WERI-Rb-1 (cell line): ENCODE measurements at regions not wholly inside any gene's neighbourhood (a gene's known extent, or its start where the extent isn't known, plus 50 kb on each side); places are given as distances from the start of the nearest gene placed in this dataset.

ENCODE experiments used
- DNase-seq: peaks from one replicate; pipeline ENCODE4 v3.0.0-alpha.2; 2020
- H3K27ac ChIP-seq: fragments of 250-450 bp; sonication (Bioruptor Pico); 2 replicates; pipeline ENCODE4 v1.5.1; 2020; ENCODE audit warnings: mild to moderate bottlenecking, moderate library complexity
- H3K27me3 ChIP-seq: fragments of 250-450 bp; sonication (Bioruptor Pico); 2 replicates; pipeline ENCODE4 v1.5.1; 2021; ENCODE audit warnings: mild to moderate bottlenecking, low read depth, moderate library complexity; ENCODE audit not compliant: insufficient read depth, severe bottlenecking
- H3K36me3 ChIP-seq: fragments of 250-450 bp; sonication (Bioruptor Pico); 2 replicates; pipeline ENCODE4 v1.5.1; 2020; ENCODE audit warnings: mild to moderate bottlenecking, moderate library complexity
- H3K4me3 ChIP-seq: 2 replicates; pipeline ENCODE4 v1.5.1; 2011; ENCODE audit warnings: low read depth, mild to moderate bottlenecking, control low read depth, low read length
- H3K9me3 ChIP-seq: fragments of 250-450 bp; sonication (Bioruptor Pico); 2 replicates; pipeline ENCODE4 v1.5.1; 2021; ENCODE audit warnings: mild to moderate bottlenecking, moderate library complexity; ENCODE audit not compliant: severe bottlenecking
- TF ChIP-seq, protein P1 (sequence below): IDR thresholded peaks from 2 replicates; pipeline ENCODE4 v1.5.1; 2011; ENCODE audit warnings: low read depth, mild to moderate bottlenecking, control low read depth, inconsistent platforms, low read length

DNA sequence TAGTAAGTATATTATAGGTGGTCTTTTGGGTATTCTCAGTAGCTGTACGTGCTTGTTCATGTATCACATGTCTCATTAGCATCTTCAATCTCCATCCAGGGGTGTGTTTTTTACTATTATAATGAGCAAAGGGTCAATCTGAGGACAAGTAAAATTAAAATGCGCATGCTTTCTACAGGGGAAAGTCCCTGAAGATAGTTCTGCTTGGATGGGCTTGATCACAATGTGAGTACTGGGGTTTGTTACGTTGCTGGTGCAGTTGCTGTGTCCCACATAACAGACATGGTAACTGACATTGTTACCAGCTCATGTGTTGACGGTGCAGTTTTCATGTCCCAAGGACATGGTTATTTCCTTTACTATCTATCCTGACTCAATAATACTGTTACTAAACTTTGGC, 65.9 kb downstream of the UCHL1 start:
- no peak overlapping the region for H3K27ac ChIP-seq
- peaks cover 2% of the 10 kb centered on the region for H3K9me3 ChIP-seq
- no peak for DNase-seq
- TF ChIP-seq, protein P1, sequence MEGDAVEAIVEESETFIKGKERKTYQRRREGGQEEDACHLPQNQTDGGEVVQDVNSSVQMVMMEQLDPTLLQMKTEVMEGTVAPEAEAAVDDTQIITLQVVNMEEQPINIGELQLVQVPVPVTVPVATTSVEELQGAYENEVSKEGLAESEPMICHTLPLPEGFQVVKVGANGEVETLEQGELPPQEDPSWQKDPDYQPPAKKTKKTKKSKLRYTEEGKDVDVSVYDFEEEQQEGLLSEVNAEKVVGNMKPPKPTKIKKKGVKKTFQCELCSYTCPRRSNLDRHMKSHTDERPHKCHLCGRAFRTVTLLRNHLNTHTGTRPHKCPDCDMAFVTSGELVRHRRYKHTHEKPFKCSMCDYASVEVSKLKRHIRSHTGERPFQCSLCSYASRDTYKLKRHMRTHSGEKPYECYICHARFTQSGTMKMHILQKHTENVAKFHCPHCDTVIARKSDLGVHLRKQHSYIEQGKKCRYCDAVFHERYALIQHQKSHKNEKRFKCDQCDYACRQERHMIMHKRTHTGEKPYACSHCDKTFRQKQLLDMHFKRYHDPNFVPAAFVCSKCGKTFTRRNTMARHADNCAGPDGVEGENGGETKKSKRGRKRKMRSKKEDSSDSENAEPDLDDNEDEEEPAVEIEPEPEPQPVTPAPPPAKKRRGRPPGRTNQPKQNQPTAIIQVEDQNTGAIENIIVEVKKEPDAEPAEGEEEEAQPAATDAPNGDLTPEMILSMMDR, result no peak
- H3K4me3 ChIP-seq, result no peak overlapping the region
- H3K36me3 ChIP-seq, result no peaks in the 10 kb centered on the region
- H3K27me3 ChIP-seq, result no peaks in the 10 kb centered on the region

DNA sequence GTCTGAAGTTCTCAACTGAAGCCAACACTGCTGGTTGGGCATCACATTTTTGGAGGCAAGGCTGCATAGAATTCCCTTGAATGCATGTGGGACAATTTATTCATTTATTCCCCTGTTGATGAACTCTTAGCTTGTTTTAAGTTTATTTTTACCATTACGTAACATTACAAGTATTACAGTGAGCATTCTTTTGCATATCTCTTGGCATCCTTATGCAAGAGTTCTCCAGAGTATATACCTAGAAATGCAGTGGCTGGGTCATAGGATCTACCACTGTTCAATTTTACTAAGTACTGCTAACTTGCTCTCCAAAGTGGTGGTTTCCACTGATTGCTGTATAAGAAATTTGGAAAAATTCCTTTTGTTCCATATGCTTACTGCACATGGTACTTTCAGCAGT, 66.5 kb downstream of the UCHL1 start:
- TF ChIP-seq, protein P1, result no peak
- H3K27me3 ChIP-seq, result no peaks in the 10 kb centered on the region
- DNase-seq, result no peak

DNA sequence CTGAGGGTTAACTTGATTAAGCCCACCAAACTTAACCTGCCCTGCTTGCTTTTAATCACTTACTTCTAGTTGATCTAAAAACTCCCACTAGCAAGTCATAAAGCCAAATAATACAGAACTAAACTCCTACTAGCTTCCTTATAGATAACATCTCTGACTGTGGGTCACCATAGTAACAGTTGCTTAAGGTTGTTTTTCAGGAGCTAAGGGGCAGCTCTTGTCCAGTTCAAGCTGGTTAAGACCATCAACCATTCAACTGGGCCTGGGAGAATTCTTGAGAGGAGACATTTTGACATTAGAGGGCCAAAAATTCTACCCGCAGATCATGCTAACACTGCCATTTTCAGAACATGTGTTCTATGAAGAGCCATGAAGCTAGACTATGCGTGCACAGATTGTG, 67.0 kb downstream of the UCHL1 start:
- TF ChIP-seq, protein P1, result no peak

More for the DNA sequence above, 66.5 kb downstream of the UCHL1 start:
- H3K4me3 ChIP-seq, result no peak overlapping the region
- no peak overlapping the region for H3K27ac ChIP-seq
- peaks cover 2% of the 10 kb centered on the region for H3K9me3 ChIP-seq
- H3K36me3 ChIP-seq, result no peaks in the 10 kb centered on the region

DNA sequence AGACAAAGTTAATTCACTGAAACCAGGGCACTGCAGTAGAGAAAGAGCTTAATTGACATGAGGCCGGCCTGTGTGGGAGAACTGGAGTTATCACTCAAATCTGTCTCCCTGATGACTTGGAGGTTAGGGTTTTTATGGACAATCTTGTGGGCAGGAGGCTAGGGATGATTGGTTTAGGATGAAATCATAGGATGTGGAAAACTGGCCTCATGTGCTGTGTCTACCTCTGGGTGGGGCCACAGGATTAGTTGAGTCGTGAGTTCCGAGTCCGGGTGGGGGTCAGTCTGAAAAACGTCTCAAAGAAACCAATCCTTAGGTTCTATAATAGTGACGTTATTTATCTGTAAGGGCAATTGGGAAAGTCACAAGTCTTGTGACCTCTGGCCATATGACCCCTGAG, 68.1 kb downstream of the UCHL1 start:
- Histone ChIP-seq H3K27ac (no peak overlapping the region), H3K36me3 (no peaks in the 10 kb centered on the region), H3K27me3 (no peaks in the 10 kb centered on the region), H3K9me3 (peaks cover 2% of the 10 kb centered on the region), H3K4me3 (no peak overlapping the region)
- TF ChIP-seq, protein P1, result no peak
- no peak for DNase-seq

More for the DNA sequence above, 67.0 kb downstream of the UCHL1 start:
- Histone ChIP-seq H3K4me3 (no peak overlapping the region), H3K9me3 (peaks cover 2% of the 10 kb centered on the region), H3K27ac (no peak overlapping the region), H3K36me3 (no peaks in the 10 kb centered on the region), H3K27me3 (no peaks in the 10 kb centered on the region)
- no peak for DNase-seq

DNA sequence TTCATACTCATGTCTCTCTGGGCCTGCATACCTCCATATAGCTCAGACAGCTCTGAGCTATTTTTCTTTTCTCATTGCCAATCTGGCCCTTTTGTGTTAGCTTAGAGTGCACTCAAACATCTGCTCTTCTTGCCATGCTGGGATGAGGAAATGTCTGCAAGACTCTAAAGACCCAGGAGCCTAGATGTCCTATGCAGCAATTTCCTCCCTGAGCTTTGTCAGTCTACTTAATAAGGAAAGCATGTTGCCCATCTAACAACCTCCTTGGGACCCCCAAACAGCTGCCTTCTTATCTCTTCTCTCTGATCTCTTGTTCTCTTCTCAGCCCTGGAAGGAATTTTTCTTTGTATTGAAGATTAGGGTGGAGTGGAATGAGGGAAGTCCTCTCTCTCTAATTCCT, 69.2 kb downstream of the UCHL1 start:
- no peak overlapping the region for H3K27ac ChIP-seq
- no peak for DNase-seq
- H3K36me3 ChIP-seq, result no peaks in the 10 kb centered on the region
- H3K27me3 ChIP-seq, result no peaks in the 10 kb centered on the region
- H3K4me3 ChIP-seq, result no peak overlapping the region
- TF ChIP-seq, protein P1, result no peak
- H3K9me3 ChIP-seq, result peaks cover 2% of the 10 kb centered on the region

DNA sequence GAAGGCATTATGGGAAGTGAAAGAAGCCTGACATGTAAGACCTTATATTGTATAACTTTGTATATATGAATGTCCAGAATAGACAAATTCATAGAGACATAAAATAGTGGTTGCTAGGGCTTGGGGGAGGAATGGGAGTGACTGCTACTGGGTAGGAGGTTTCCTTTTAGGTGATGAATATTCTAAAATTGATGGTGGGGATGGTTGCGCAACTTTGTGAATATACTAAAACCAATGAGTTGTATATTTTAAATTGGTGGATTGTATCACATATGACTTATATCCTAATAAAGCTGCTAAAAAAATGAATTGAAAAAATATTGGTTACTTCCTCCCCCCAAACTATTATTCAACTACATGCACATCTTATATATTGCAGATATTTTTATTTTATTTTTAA, 70.0 kb downstream of the UCHL1 start:
- Histone ChIP-seq H3K27ac (no peak overlapping the region), H3K9me3 (no peaks in the 10 kb centered on the region), H3K27me3 (no peaks in the 10 kb centered on the region), H3K4me3 (no peak overlapping the region), H3K36me3 (no peaks in the 10 kb centered on the region)
- TF ChIP-seq, protein P1, result no peak
- no peak for DNase-seq
